ENCODE measurements at regions not wholly inside any gene's neighbourhood (a gene's known extent, or its start where the extent isn't known, plus 50 kb on each side); places are given as distances from the start of the nearest gene placed in this dataset.

DNA sequence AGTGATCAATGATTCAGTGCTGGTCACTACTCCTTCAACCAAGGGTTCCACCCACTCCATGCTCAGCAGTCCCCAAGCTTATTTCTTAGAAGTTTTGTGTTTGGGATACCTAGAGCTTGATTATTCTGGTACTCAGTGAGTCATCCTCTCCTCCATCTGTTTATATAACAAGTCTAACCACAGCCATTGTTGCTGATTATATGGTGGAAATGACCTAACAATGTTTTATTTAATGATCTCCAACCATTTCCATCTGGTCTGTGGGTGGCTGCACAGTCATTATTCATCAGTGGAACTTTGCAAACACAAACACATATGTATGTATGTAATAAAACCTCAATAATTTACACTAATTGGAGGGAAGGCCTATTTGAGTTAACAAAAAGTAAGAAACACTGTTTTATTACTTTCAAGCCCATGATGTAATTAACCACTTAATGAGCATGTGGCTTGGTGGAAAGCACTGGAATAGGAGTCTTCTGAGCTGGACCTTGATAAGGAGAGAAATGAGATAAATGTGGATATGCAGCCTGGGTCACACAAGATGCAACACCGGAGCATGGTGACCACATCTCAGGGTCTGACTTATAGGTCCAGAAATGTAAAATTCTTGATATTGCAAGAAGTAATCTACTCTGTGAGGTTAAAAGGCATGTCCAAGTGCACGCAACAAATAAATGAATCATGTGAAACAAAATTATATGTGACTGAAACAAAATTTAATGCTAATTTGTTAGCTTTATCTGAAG is 99.0 kb upstream of the WLS start:
- no peak for DNase-seq

DNA sequence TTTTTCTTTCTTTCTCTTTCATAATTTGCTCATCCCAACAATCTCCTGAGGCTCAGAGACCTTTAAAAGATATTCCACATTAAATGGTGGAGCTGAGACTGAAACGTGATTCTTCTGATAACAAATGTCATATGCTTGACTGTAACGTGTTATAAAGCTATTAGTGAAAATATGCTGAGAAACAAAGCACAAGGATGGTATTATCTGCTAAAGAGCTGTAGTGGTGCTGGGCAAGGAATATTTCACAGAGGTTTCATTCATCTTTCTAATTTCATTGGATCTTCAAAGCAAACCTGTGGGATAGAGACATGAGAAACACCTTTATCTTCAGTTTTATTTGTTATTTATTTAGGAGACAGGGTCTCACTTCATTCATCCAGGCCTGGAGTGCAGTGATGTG is 98.1 kb upstream of the WLS start:
- no peak for DNase-seq

DNA sequence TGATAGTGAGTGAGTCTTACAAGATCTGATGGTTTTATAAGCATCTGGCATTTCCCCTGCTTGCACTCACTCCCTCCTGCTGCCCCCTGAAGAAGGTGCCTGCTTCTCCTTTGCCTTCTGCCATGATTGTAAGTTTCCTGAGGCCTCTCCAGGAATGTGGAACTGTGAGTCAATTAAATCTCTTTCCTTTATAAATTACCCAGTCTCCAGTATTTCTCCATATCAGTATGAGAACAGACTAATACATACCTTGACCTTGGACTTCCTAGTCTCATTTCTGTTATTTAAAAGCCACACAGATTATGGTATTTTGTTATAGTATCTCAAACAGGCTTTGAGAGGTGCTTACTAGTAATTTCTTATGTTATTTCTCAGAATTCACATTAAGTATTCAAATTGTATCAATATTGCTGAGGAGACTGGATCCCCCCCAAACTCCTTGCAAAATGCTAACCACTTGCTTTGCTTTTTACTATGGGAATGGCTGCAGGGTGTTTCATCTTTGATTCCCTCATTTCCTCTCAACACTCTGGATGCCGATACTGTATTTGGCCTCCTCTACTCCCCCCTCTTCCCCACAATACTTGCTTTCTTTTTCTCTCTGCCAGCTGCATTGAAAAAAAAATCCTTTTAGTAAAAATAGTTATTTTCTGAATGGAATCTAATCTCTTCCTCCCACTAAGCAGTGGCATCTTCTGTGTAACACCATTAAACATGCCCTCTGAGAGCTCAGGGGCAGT is 96.9 kb upstream of the WLS start:
- no peak for DNase-seq

DNA sequence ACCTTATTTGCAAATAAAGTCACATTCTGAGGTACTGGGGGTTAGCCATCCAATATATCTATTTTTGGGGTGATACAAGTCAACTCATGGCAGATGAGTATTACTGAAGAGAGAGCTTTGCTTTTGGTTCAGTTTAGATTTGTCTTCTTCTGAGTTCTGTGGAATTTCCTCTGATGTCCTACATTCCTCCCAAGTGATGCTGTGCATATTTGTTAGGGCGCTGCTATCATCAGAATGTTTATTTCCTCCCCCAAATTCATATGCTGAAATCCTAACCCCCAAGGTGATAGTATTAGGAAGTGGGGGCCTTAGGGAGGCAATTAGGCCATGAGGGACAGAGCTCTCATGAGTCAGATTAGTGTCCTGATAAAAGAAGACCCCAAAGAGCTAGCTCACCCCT is 96.2 kb upstream of the WLS start:
- no peak for DNase-seq

DNA sequence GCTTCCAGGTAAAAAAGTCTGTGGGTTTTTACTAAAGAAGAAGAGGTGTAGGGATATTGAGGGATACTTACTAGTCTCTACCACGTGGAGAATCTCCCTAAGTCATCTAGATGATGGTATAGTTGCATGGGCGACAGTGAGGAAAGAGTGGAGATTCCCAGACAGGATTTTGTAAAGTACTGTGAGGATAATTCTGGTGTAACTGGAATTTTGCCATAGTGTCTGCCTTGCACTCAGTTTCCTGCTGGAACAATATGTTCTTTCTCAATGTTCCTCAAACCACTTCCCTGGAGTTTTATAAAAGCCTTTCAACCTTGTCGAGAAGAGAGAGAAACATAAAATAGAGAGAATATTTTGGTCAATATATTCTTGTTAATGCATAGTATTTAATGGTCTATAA is 95.1 kb upstream of the WLS start:
- no peak for DNase-seq

DNA sequence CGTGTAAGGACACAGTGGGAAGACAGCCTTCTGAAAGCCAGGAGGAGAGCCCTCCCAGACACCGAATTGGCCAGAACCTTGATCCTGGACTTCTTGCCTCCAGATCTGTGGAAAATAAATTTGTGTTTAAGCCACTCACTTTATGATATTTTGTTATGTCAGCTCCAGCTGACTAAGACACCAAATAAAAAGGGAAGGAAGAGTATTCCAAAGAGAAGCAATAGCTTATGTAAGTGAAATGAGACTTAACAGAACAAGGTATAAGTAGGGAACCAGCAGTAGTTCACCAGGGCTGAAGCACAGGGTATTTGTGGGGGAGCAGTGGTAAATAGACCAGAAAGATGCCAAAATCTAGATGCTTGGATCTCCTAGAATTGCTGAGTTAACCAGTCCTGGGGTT is 94.2 kb upstream of the WLS start:
- DNase-seq = no peak

DNA sequence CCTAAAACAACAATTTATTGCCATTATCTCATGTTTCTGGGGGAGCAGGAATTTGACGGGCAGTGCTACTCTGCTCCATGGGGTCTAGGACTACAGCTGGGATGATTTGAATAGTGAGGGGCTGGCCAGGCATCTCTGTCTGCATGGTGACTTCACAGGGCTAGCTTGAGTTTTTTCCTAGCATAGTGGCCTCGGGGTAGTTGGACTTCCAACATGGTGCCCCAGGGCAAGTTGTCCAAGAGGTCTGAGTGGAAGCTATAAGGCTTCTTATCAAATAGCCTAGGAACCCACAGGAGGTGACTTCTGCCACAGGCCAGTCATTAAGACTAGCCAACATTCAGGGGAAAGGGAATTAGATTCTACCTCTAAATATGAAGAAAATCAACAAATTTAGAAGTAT is 92.0 kb upstream of the WLS start:
- DNase-seq = no peak

DNA sequence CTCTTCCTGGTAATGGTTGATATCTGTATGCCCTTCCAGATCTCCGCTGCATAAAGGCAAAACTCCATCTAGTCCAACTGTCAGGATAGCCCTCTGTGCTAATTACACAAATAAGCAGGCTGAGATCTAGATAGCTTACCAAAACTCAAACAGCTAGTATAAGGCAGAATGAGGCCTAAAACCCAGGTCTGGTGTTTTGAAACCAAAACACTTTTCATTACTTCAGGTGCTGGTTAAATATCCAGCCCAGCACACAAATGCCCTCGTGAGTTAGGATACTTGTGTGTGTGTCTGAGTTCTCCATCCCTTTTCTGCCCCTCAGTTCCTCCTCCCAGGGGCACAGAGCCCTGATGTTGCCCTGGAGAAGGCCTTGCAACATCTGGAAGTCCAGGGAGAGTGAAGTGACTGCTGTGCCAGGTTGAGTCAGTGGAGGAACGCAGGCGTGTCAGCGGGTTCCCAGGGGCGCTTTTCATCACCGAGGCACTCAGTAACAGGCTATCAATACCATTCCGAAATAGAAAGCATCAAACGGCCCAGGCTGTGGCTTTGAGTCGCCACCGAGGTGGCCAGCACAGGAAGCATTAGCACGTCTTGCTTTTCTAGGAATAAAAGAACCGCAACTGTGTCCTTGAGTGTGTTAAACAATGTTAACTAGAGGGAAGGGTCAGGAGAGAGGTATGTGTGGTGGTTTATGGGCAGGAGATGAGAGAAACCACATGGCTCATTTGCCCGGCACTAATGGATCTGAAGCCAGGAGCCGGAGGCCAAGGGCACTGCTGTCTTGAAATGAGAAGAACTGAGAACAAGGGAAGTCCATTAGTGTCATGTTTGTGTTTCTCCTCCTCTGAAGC is 90.7 kb upstream of the WLS start:
- no peak for DNase-seq

DNA sequence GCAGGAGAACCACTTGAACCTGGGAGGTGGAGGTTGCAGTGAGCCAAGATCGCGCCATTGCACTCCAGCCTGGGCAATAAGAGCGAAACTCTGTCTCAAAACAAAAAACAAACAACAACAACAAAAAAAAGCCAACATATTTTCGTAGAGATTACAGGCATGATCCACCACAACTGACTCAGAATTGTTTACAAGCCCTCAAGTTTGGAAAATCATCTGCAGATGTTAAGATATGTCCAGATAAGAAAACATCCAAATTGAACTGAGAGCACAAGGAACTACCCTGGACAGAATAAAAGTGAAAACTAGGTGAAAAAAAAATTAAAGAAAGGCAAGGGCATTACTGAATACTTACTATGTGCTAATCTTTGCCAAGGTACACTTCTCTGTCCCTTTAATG is 89.8 kb upstream of the WLS start:
- DNase-seq = no peak

DNA sequence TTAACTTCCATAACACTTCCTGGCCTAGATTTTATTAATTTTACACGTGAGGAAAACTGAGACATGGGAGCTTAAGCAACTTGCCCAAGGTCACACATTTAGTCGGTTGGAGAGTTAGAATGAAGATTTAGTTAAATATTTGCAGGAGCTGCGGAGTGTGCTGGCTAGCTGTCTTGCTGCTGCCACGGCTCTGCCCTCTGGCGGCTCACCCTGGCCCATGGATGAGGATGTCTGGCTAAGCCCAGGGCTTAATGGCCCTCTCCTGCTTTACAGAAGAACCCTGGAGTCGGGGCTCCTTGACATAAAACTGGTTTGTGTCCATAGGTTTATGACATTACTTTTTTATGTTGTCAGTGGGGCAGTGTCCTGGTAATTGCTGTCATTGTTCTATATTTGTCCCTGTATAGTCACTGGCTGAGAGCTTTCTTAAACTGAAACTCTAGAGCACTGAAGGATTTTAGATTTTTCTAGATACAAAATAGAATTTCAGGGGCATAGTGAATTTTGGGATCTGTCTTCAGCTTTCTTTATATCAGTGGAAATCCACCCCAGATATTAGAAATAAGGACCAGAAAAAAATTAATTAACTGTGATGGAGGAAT is 88.9 kb upstream of the WLS start:
- DNase-seq = peak; percentile 75

DNA sequence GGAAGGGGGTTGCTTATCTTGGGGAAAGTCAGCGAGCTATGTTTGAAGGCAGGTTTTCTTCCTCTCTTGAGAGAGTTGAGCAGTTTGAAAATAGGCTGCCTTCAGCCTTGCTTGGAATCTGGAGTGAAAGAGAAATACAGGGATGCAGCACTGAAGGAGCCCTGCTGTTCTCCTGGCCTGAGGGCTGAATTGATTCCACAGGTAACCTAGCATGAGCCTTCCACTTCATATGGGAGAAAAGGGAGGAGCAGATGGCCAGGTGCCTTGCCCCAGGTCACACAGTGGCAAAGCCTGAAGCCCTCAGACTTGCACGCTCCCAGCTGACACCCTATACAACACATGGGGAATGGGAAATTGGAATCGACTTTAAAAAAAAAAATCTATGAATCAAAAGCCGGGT is 88.0 kb upstream of the WLS start:
- DNase-seq = no peak

DNA sequence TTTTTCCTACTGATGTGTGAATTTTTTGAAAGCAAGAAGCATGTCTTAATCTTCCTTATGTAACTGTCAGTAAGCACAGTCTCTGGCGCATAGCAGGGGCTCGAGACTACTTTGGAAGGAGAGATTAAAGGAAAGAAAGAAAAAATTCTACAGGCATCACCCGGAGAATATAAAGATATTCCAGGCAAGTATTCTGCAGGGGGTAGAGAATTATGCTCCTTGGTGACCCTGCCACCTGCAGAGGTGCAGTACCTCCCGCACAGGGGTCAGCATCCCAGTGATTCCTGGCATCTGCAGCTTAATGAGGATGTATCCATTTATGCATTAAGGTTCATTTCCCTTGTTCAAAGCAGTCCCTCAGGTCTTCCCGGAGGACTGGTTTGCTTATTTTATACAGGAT is 87.6 kb upstream of the WLS start:
- no peak for DNase-seq

DNA sequence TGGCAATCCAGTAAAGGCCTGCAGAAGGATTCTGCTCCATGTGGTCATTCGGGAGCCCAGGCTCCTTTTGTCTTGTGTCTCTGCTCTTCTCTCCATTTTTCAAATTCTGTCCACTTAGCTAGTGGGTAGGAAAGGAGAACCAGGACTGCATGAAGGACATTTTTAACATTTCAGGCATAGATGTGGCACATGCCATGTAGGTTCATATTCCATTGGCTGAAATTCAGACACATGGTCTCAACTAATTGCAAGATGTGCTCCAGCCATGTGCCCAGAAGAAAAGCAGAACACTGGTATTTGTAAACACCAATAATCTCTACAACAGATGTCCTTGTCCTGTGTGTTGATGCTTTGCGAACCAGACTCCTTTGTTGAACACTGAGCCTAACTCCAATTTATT is 85.2 kb upstream of the WLS start:
- no peak for DNase-seq

DNA sequence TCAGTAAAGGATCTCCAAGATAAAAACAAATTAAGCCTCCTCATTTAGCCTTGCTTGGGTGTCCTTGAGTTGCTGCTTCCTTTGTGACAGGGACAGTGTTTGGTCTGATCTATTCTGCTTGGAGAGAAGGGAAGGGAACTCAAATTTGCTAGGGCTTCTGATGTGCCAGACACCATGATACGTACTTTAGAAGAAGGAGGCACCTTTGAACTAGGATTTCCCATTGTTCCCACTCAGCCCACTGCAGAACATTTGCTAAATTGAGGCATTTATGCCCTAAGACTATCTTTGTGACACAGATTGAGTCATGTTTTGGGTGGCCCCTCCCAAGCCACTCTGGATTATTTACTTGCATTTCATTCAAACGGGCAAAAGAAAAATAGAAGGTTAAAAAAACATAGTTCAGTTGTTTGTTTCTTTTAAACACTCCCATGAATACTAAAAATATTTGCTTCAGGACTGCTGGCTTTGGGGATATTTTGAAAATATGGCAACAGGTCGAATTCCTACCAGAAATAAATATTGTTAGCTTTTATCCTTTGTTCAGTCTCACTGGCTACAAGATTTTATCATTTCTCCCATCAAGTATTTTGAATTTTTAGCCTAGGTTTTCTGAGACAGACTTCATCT is 81.9 kb upstream of the WLS start:
- no peak for DNase-seq

DNA sequence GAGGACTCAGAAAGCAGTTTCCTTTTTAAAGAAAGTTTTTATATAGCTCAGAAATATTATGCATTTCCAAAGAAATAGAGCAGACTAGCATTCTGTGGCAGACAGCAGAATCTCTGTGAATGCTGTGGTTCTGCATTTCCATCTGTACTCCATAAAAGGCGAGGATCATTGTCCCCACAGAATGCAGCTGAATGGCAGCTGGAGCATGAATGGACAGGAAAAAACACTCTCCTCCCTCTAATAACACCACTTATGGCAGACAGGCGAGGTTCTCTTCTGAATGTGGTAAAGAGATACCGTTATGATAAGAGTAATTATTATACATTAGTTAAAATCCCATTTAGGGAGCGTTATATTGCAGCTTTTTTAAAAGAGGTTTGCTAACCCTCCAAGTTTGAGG is 81.4 kb upstream of the WLS start:
- no peak for DNase-seq

DNA sequence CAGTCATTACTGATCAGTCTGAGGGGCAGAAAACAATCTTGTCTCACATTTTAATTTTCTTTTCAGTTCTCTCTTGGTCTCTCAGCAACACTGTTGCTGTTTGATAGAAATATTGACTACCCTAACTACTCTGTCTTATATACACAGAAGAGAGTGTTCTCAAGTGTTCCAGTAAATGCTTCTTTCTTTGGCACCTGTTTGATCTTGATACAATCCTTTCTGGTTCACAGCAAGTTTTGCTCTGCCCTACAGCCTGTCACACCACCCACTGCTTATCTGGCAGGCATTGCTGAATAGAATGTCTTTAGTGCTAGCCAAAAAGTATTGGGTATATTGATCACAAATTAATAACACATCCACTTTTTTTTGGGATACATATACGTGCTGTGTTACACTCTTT is 75.7 kb upstream of the WLS start:
- DNase-seq = no peak

DNA sequence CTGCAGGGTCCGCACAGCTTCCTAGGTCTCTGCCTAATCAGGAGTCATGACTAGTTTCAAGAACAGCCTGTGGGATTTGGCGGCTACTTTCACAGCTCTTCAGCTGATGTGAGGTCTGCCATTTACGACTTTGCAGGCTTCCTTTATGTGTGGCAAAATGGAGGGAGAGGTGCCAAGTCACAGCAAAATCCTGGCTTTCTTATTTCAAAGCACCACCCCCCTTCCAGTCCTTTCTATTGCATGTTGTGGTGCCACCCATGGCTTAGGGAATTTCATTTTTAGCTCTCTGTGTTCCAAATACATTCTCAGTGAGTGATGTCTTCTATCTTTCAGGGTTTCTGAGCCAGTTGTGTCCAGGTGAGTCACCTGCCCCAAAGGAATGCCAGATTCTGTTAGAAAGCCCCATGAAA is 75.1 kb upstream of the WLS start:
- no peak for DNase-seq

DNA sequence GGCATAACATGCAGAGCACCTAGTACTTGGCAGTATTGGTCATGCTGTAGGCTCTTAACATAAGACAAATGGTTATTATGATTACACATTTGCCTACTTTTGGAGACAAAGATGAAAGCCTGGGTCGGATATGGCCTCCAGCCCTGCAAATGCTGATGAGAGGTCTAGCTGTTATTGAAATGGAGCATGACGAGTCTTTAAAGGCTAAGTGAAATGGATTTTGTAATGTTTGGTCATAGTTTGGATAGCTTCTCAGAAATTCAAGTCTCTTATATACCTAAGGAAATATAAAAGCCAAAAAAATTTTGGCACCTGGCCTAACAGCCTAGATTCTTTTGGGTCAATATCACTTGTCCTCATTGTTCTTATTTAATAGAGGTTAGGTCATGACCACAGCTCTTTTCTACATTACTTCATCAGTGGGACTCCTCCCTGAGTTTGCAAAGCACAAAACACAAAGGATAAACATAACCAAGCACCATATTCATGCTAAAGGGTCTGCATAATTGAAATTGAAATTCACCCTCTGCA is 69.2 kb upstream of the WLS start:
- no peak for DNase-seq

DNA sequence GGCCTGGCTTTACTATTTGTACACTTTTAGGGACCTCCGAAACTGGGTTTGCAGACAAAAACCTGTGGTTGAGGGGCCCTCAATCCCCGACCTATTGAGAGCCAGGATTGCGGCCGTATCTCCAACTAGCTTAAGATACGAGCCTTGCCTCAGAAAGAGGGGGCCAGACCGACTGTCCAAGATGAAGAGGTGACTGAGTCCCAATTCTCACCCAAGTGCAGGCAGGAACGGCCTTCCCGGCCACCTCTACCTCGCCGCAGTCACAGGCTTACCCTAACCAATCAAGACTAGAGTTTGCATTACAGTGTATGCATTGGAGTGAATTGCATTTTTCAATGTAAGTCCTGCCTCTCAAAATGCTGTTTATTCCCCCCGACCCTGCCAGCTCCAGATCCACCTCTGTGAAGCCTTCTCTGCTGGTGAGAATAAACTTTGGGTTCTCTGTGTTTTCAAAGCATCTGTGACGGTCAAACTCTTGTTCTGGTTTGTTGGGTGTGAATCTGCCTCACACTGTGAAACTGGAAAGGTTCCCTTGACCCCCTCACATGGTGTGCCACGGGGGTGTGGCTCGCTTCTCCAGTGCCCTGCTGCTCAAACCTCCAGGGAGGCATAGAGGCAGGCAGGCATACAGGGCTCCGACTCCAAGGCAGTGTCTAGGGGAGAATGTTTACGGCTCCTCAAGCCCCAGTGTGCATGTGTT is 62.2 kb upstream of the WLS start:
- peak; percentile 42 for DNase-seq

DNA sequence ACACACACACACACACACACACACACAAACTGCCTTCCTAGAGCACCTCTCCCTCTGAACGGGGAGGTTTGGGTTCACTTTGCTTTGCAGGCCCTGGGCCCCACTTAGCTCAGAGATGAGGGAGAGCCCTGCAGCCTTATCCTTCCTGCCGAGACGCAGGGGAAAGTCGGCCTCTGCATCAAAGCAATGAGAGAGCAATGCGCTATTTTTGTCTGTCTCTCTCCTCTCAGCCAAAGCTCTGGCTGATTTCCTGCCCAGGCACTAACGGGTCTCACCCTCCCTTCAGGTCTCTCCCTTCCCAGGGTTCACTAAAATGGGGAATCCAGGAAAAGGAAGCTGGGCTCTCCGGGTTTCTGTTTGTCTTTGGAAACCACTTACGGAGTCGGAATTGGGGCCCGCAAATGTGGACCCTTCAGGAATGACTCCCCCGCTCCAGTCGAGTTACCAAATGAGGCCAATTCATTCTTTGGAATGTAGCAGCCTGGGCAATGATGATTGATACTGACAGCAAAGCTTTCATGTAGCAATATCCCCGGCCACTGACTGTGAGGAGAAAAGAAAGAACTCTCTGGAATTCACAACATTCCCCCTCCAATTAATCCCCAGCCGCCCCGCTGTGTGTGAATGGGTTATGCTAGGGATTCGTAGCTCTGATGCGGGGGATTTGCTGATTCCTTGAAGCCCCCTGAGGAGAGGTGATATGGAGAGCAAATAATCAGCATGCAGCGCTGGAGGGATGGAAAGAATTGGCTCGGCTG is 61.5 kb upstream of the WLS start:
- DNase-seq = peak; percentile 73

DNA sequence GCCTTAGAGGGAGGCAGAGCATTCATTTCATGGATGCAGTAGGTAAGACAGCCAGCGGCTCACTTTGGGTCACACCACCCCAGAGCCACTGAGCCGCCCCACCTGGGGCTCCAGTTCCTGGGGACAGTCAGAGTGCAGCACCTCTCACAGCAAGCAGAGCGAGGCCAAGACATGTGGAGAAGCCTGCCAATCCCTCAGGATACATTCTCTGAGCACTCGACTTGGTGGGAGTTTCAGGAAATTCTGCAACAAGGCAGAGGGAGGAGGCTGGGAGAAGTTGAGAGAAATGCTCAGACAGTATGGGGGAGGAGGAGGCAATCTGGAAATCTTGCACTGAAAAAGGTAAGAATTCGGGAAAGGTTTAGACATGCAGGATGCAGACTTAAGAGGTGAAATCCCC is 60.8 kb upstream of the WLS start:
- peak; percentile 34 for DNase-seq

Data from left hindlimb (tissue), 1 donor.